ENCODE measurements at regions not wholly inside any gene's neighbourhood (a gene's known extent, or its start where the extent isn't known, plus 50 kb on each side); places are given as distances from the start of the nearest gene placed in this dataset.

DNA sequence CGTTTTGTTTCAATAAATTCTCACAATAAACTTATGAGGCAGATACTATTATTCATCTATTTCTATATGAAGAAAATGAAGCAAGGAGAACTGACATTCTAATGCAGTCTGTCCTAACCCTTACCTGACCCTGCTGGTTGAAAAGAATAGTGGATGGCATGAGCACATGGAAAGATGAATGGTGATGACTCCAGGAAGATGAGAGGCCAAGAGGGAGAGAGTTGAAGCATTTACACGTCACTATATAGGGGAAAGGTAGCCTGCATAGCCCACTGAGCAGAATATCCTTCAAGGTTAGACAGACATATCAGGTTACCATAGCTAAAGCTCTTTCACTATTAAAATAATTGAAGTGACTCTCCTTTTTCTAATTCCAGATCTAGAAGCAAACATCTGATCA is 163.9 kb upstream of the CDK1 start:
- no peak overlapping the region for H3K4me3 ChIP-seq
- CTCF ChIA-PET, result interaction anchor here (0.6 kb wide), 1 partner anchor 64 kb away, joined by 3 read pairs; no protein-coding TSS in a partner anchor
- no peaks in the 10 kb centered on the region for H3K27me3 ChIP-seq (ENCODE audit: insufficient read depth, low read depth)
- peaks cover 4% of the 10 kb centered on the region; the same call in 1 of the 2 replicates for H3F3A ChIP-seq (ENCODE audit: insufficient read depth, low read depth)
- no peak for DNase-seq
- H4K20me1 ChIP-seq (ENCODE audit: insufficient read depth), result no peaks in the 10 kb centered on the region
- H3K36me3 ChIP-seq (ENCODE audit: low read depth), result no peaks in the 10 kb centered on the region
- TF ChIP-seq CTCF (conservative IDR thresholded peaks at IDR 0.05), result no peak
- no peak for TF ChIP-seq EZH2 (IDR thresholded peaks at IDR 0.05; ENCODE audit: low read depth)
- peaks cover 15% of the 10 kb centered on the region for H3K4me1 ChIP-seq (replicated peaks; ENCODE audit: insufficient read depth)
- intact Hi-C loops (cut with micrococcal nuclease; ENCODE audit: unreplicated experiment), result no loop called here
- no peaks in the 10 kb centered on the region; the same call in 1 of the 2 replicates for H3K9me2 ChIP-seq (ENCODE audit: insufficient read depth)
- no peaks in the 10 kb centered on the region for H3K9me3 ChIP-seq (ENCODE audit: insufficient read depth, low read depth)
- POLR2A ChIA-PET (ENCODE audit: unreplicated experiment), result interaction anchor here (0.6 kb wide), 2 partner anchors 169 to 1085 kb away, joined by 3 to 4 read pairs; no protein-coding TSS in a partner anchor
- BruUV-seq (replicated peaks), result no TSS peak
- H3K79me2 ChIP-seq (ENCODE audit: low read depth), result no peaks in the 10 kb centered on the region
- H3K27ac ChIP-seq, result no peak overlapping the region
- H2AFZ ChIP-seq, result no peak overlapping the region
- no peak overlapping the region for H3K4me2 ChIP-seq

DNA sequence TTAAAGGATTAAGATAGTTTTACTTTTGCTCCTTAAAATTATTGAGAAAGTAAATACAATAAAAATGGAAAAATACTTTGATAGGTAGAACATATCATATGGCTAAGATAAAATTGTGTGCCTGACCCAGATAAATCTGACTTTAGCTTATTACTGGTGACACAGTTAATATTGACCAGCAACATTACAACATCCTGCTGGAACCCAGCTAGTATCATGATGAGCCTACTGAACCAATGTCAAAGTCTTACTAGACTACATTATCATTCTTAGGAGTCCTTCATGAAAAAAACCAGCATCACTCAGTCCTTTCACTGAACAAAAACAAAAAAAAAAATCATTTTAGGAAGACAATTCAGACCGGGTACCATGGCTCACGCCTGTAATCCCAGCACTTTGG is 164.8 kb upstream of the CDK1 start:
- no peaks in the 10 kb centered on the region for H3K9me3 ChIP-seq (ENCODE audit: insufficient read depth, low read depth)
- TF ChIP-seq EZH2 (IDR thresholded peaks at IDR 0.05; ENCODE audit: low read depth) (no peak), CTCF (conservative IDR thresholded peaks at IDR 0.05) (no peak)
- no peak for DNase-seq
- H3K4me3 ChIP-seq, result no peak overlapping the region
- no peaks in the 10 kb centered on the region; the same call in 1 of the 2 replicates for H3K9me2 ChIP-seq (ENCODE audit: insufficient read depth)
- H4K20me1 ChIP-seq (ENCODE audit: insufficient read depth), result no peaks in the 10 kb centered on the region
- POLR2A ChIA-PET (ENCODE audit: unreplicated experiment), result no interaction called here
- H3K4me2 ChIP-seq, result no peak overlapping the region
- H3K27ac ChIP-seq, result no peak overlapping the region
- H2AFZ ChIP-seq, result no peak overlapping the region
- H3K27me3 ChIP-seq (ENCODE audit: insufficient read depth, low read depth), result no peaks in the 10 kb centered on the region
- no peaks in the 10 kb centered on the region for H3K79me2 ChIP-seq (ENCODE audit: low read depth)
- peaks cover 15% of the 10 kb centered on the region for H3K4me1 ChIP-seq (replicated peaks; ENCODE audit: insufficient read depth)
- no TSS peak for BruUV-seq (replicated peaks)
- CTCF ChIA-PET, result no interaction called here
- peaks cover 4% of the 10 kb centered on the region; the same call in 1 of the 2 replicates for H3F3A ChIP-seq (ENCODE audit: insufficient read depth, low read depth)
- intact Hi-C loops (cut with micrococcal nuclease; ENCODE audit: unreplicated experiment), result no loop called here
- no peaks in the 10 kb centered on the region for H3K36me3 ChIP-seq (ENCODE audit: low read depth)

DNA sequence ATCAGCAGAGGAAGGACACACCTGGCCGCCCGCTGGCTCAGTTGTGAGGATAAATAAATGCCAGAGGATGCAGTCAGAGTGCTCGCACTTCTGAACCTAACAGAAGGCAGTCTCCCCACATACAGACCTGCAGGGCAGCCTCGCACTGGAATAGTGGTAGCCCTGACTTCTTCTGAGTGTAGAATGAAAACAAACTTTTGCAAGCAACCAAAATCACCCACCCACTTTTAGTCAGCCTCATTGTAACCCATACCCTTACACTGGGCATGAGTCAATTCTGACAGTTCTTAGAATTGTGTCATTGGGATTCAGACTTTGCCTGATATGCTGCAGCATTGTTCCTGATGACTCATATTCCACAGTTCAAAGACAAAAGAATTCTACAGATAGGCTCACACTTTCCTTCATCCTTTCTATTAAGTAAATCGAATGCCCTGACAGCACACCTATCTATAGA is 167.0 kb upstream of the CDK1 start:
- CTCF ChIA-PET, result no interaction called here
- Histone ChIP-seq H3K4me1 (replicated peaks; ENCODE audit: insufficient read depth) (peaks cover 15% of the 10 kb centered on the region), H3K27ac (no peak overlapping the region), H3K27me3 (ENCODE audit: insufficient read depth, low read depth) (no peaks in the 10 kb centered on the region), H3K4me3 (no peak overlapping the region), H3F3A (ENCODE audit: insufficient read depth, low read depth) (peaks cover 4% of the 10 kb centered on the region; the same call in 1 of the 2 replicates), H3K36me3 (ENCODE audit: low read depth) (no peaks in the 10 kb centered on the region), H3K9me3 (ENCODE audit: insufficient read depth, low read depth) (no peaks in the 10 kb centered on the region), H2AFZ (no peak overlapping the region), H4K20me1 (ENCODE audit: insufficient read depth) (no peaks in the 10 kb centered on the region), H3K79me2 (ENCODE audit: low read depth) (no peaks in the 10 kb centered on the region), H3K9me2 (ENCODE audit: insufficient read depth) (no peaks in the 10 kb centered on the region), H3K4me2 (peak overlapping the region; percentile 48)
- TF ChIP-seq CTCF (conservative IDR thresholded peaks at IDR 0.05), result no peak
- no peak for TF ChIP-seq EZH2 (IDR thresholded peaks at IDR 0.05; ENCODE audit: low read depth)
- POLR2A ChIA-PET (ENCODE audit: unreplicated experiment), result no interaction called here
- DNase-seq, result peak; percentile 57 to 85
- no TSS peak for BruUV-seq (replicated peaks)
- intact Hi-C loops (cut with micrococcal nuclease; ENCODE audit: unreplicated experiment), result no loop called here

Measured in PC-9 (cell line).